ENCODE measurements at regions not wholly inside any gene's neighbourhood (a gene's known extent, or its start where the extent isn't known, plus 50 kb on each side); places are given as distances from the start of the nearest gene placed in this dataset.
"Not testable (repeated sequence)": the region's sequence is repeated elsewhere in the genome, so short reads cannot be mapped to it uniquely, and the experiment has no call there.

DNA sequence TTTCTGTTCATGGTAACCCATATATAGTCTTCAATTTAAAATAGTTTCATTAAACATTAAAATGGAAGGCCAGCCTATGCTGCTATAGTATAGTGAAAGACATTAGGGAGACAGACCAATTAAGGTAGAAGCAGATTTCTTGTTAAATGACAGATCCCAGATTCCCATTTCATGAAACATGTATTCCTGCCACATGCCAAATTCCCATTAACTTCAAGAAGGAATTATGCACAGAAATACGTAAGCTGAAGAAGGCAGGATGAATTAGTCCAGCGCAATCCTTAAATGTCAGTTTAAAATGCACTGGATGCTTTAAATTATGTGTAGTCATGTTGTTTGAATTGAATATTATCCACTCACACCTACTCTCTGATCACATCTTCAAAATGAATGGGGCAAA, 424.9 kb downstream of the SH2D1A start:
- FAIRE-seq (no peak), DNase-seq (ENCODE audit: low read depth, low spot score) (no peak)
- Histone ChIP-seq H3K79me2 (ENCODE audit: control insufficient read depth, insufficient read depth, low read length) (no peaks in the 10 kb centered on the region), H3K4me1 (ENCODE audit: control insufficient read depth, extremely low read depth, insufficient read depth, low read length) (no peaks in the 10 kb centered on the region), H3K9ac (ENCODE audit: control insufficient read depth, extremely low read depth, insufficient read depth, low read length) (no peak overlapping the region), H3K9me3 (ENCODE audit: control insufficient read depth, low read depth, low read length) (no peaks in the 10 kb centered on the region), H3K4me2 (ENCODE audit: control insufficient read depth, extremely low read depth, insufficient read depth, low read depth, low read length) (no peak overlapping the region), H4K20me1 (ENCODE audit: control insufficient read depth, extremely low read depth, insufficient read depth, low read length) (no peaks in the 10 kb centered on the region), H3K9me1 (ENCODE audit: control insufficient read depth, extremely low read depth, insufficient read depth, low read length) (no peaks in the 10 kb centered on the region), H2AFZ (ENCODE audit: control insufficient read depth, low read length) (no peak overlapping the region), H3K36me3 (ENCODE audit: control insufficient read depth in 2 of 2, extremely low read depth in 1 of 2, insufficient read depth in 2 of 2, low read length in 2 of 2) (no peaks in the 10 kb centered on the region), H3K4me3 (ENCODE audit: control insufficient read depth in 2 of 3, extremely low read depth in 1 of 3, insufficient read depth in 2 of 3, low read depth in 1 of 3, low read length in 3 of 3) (no peak overlapping the region), H3K27me3 (ENCODE audit: control insufficient read depth, extremely low read depth, insufficient read depth, low read length) (no peaks in the 10 kb centered on the region), H3K27ac (ENCODE audit: control insufficient read depth, insufficient read depth, low read length) (no peak overlapping the region)
- TF ChIP-seq, protein P1, sequence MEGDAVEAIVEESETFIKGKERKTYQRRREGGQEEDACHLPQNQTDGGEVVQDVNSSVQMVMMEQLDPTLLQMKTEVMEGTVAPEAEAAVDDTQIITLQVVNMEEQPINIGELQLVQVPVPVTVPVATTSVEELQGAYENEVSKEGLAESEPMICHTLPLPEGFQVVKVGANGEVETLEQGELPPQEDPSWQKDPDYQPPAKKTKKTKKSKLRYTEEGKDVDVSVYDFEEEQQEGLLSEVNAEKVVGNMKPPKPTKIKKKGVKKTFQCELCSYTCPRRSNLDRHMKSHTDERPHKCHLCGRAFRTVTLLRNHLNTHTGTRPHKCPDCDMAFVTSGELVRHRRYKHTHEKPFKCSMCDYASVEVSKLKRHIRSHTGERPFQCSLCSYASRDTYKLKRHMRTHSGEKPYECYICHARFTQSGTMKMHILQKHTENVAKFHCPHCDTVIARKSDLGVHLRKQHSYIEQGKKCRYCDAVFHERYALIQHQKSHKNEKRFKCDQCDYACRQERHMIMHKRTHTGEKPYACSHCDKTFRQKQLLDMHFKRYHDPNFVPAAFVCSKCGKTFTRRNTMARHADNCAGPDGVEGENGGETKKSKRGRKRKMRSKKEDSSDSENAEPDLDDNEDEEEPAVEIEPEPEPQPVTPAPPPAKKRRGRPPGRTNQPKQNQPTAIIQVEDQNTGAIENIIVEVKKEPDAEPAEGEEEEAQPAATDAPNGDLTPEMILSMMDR (optimal IDR thresholded peaks at IDR 0.05 in 1 of 3, IDR thresholded peaks at IDR 0.05 in 1 of 3, conservative IDR thresholded peaks at IDR 0.05 in 1 of 3; ENCODE audit: extremely low read depth in 1 of 3, insufficient read depth in 2 of 3, low read length in 3 of 3) = no peak
- no peak for TF ChIP-seq EZH2 (IDR thresholded peaks at IDR 0.05; ENCODE audit: low read length)
- dilution Hi-C loops (cut with MboI; ENCODE audit: extremely low pct_ligation_motif_present, low sequenced_read_pairs) = no loop called here

DNA sequence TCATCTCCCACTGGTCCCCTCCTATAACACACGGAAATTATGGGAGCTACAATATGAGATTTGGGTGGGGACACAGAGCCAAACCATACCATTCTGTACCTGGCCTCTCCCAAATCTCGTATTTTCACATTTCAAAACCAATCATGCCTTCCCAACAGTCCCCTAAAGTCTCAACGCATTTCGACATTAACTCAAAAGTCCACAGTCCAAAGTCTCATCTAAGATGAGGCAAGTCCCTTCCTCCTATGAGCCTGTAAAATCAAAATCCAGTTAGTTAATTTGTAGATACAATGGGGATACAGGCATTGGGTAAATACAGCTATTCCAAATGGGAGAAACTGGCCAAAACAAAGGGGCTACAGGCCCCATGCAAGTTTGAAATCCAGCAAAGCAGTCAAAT, 441.9 kb downstream of the SH2D1A start:
- DNase-seq (ENCODE audit: low read depth, low spot score); H4K20me1 ChIP-seq (ENCODE audit: control insufficient read depth, extremely low read depth, insufficient read depth, low read length); H3K4me2 ChIP-seq (ENCODE audit: control insufficient read depth, extremely low read depth, insufficient read depth, low read depth, low read length); H3K27ac ChIP-seq (ENCODE audit: control insufficient read depth, insufficient read depth, low read length); H3K9me3 ChIP-seq (ENCODE audit: control insufficient read depth, low read depth, low read length); H2AFZ ChIP-seq (ENCODE audit: control insufficient read depth, low read length); H3K79me2 ChIP-seq (ENCODE audit: control insufficient read depth, insufficient read depth, low read length); H3K4me1 ChIP-seq (ENCODE audit: control insufficient read depth, extremely low read depth, insufficient read depth, low read length); dilution Hi-C loops (cut with MboI; ENCODE audit: extremely low pct_ligation_motif_present, low sequenced_read_pairs); H3K4me3 ChIP-seq (ENCODE audit: control insufficient read depth in 2 of 3, extremely low read depth in 1 of 3, insufficient read depth in 2 of 3, low read depth in 1 of 3, low read length in 3 of 3); H3K9me1 ChIP-seq (ENCODE audit: control insufficient read depth, extremely low read depth, insufficient read depth, low read length); FAIRE-seq; H3K27me3 ChIP-seq (ENCODE audit: control insufficient read depth, extremely low read depth, insufficient read depth, low read length); H3K36me3 ChIP-seq (ENCODE audit: control insufficient read depth in 2 of 2, extremely low read depth in 1 of 2, insufficient read depth in 2 of 2, low read length in 2 of 2); H3K9ac ChIP-seq (ENCODE audit: control insufficient read depth, extremely low read depth, insufficient read depth, low read length): not testable (repeated sequence)

DNA sequence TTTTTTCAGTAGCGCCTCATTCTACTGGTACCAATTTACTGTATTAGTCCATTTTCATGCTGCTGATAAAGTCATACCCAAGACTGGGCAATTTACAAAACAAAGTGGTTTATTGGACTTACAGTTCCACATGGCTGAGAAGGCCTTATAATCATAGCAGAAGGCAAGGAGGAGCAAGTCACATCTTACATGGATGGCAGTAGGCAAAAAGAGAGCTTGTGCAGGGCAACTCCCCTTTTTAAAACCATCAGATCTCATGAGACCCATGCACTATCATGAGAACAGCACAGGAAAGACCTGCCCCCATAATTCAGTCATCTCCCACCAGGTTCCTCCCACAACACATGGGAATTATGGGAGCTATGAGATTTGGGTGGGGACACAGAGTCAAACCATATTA, 443.5 kb downstream of the SH2D1A start:
- H3K27me3 ChIP-seq (ENCODE audit: control insufficient read depth, extremely low read depth, insufficient read depth, low read length); H4K20me1 ChIP-seq (ENCODE audit: control insufficient read depth, extremely low read depth, insufficient read depth, low read length); H3K9me1 ChIP-seq (ENCODE audit: control insufficient read depth, extremely low read depth, insufficient read depth, low read length); FAIRE-seq; H3K4me1 ChIP-seq (ENCODE audit: control insufficient read depth, extremely low read depth, insufficient read depth, low read length); H3K9me3 ChIP-seq (ENCODE audit: control insufficient read depth, low read depth, low read length); dilution Hi-C loops (cut with MboI; ENCODE audit: extremely low pct_ligation_motif_present, low sequenced_read_pairs); H3K9ac ChIP-seq (ENCODE audit: control insufficient read depth, extremely low read depth, insufficient read depth, low read length); H3K36me3 ChIP-seq (ENCODE audit: control insufficient read depth in 2 of 2, extremely low read depth in 1 of 2, insufficient read depth in 2 of 2, low read length in 2 of 2); DNase-seq (ENCODE audit: low read depth, low spot score); H2AFZ ChIP-seq (ENCODE audit: control insufficient read depth, low read length); H3K4me2 ChIP-seq (ENCODE audit: control insufficient read depth, extremely low read depth, insufficient read depth, low read depth, low read length); H3K27ac ChIP-seq (ENCODE audit: control insufficient read depth, insufficient read depth, low read length); H3K79me2 ChIP-seq (ENCODE audit: control insufficient read depth, insufficient read depth, low read length); H3K4me3 ChIP-seq (ENCODE audit: control insufficient read depth in 2 of 3, extremely low read depth in 1 of 3, insufficient read depth in 2 of 3, low read depth in 1 of 3, low read length in 3 of 3): not testable (repeated sequence)
